GM12878 (cell line): ENCODE measurements at regions not wholly inside any gene's neighbourhood (a gene's known extent, or its start where the extent isn't known, plus 50 kb on each side); places are given as distances from the start of the nearest gene placed in this dataset.

Source experiments
- ATAC-seq: fragments of 200-7000 bp; cut with Tn5 transposase; 3 replicates; pipeline ENCODE4 v1.9.1; 2020; ENCODE audit warnings: mild to moderate bottlenecking, moderate library complexity
- BruUV-seq: library from RNA; stranded (reverse); fragments of 400-500 nt; replicated peaks from 2 replicates; lab custom pipeline; 2021; lab: Mats Ljungman, UMichigan
- CTCF ChIA-PET: fragments of 300-600 bp; sonication (Branson Sonifier 250); formaldehyde crosslinking; extraction: SDS; loops from one replicate; lab custom pipeline; 2021; ENCODE audit warnings: inconsistent platforms; lab: Yijun Ruan, JAX
- POLR2A ChIA-PET: fragments of 350-600 bp; formaldehyde crosslinking; extraction: SDS; loops from one replicate; lab custom pipeline; 2021; ENCODE audit warnings: inconsistent platforms; lab: Charles Lee
- RAD21 ChIA-PET: fragments of 300-600 bp; sonication (Branson Sonifier 250); formaldehyde crosslinking; loops from one replicate; lab custom pipeline; 2023; ENCODE audit warnings: antibody characterized with exemption; ENCODE audit not compliant: unreplicated experiment; lab: Charles Lee
- SMC1A ChIA-PET: fragments of 300-600 bp; sonication (Branson Sonifier 250); formaldehyde crosslinking; loops from one replicate; lab custom pipeline; 2023; ENCODE audit not compliant: unreplicated experiment, uncharacterized antibody; lab: Charles Lee
- DNase-seq: peaks from one replicate; pipeline ENCODE4 v3.0.0-alpha.2; 2011; ENCODE audit warnings: low read depth, low spot score
- FAIRE-seq: peaks from 3 replicates; lab custom pipeline; 2011; peaks lifted over from hg19 to GRCh38; lab: Jason Lieb, UNC
- H2AFZ ChIP-seq: 2 replicates; pipeline ENCODE4 v1.6.0; 2011; ENCODE audit warnings: low read depth, low read length, control low read depth; ENCODE audit not compliant: control insufficient read depth
- H3K27ac ChIP-seq: 2 replicates; pipeline ENCODE4 v1.5.1; 2011; ENCODE audit warnings: control low read depth; ENCODE audit not compliant: control insufficient read depth, insufficient read depth
- H3K27me3 ChIP-seq, 2 experiments: replicated peaks in 1 of 2; 2 replicates each; pipeline versions ENCODE4 v1.6.0 to v1.6.1; 2011; ENCODE audit warnings: low read length in 1 of 2; ENCODE audit not compliant: control insufficient read depth in 2 of 2, insufficient read depth in 2 of 2
- H3K36me3 ChIP-seq, 2 experiments: 2 replicates each; pipeline ENCODE4 v1.5.1; 2011; ENCODE audit warnings: low read length in 1 of 2; ENCODE audit not compliant: control insufficient read depth in 2 of 2, insufficient read depth in 2 of 2
- H3K4me1 ChIP-seq: 2 replicates; pipeline ENCODE4 v1.6.1; 2011; ENCODE audit warnings: mild to moderate bottlenecking, low read length, moderate library complexity, mixed read lengths; ENCODE audit not compliant: control insufficient read depth, insufficient read depth
- H3K4me2 ChIP-seq: 2 replicates; pipeline ENCODE4 v1.6.0; 2011; ENCODE audit warnings: control low read depth; ENCODE audit not compliant: control insufficient read depth, insufficient read depth
- H3K4me3 ChIP-seq: fragments of 200-600 bp; sonication (generic); 2 replicates; pipeline ENCODE4 v1.5.1; 2016
- H3K79me2 ChIP-seq: 2 replicates; pipeline ENCODE4 v1.6.0; 2011; ENCODE audit warnings: low read length; ENCODE audit not compliant: control insufficient read depth, insufficient read depth
- H3K9ac ChIP-seq: 2 replicates; pipeline ENCODE4 v1.8.0; 2011; ENCODE audit warnings: low read length, control low read depth, mixed read lengths; ENCODE audit not compliant: control insufficient read depth, insufficient read depth
- H3K9me3 ChIP-seq: replicated peaks from 3 replicates; pipeline ENCODE4 v1.5.1; 2011; ENCODE audit warnings: mild to moderate bottlenecking, low read length; ENCODE audit not compliant: control insufficient read depth, insufficient read depth
- H4K20me1 ChIP-seq: 2 replicates; pipeline ENCODE4 v1.6.0; 2011; ENCODE audit not compliant: control insufficient read depth, insufficient read depth
- KAT2A ChIP-seq: conservative IDR thresholded peaks from 2 replicates; pipeline ENCODE4 v1.6.1; 2011; ENCODE audit warnings: low read depth, low read length; ENCODE audit not compliant: control insufficient read depth
- NR2C1 ChIP-seq: fragments of 450-650 bp; IDR thresholded peaks from 2 replicates; pipeline ENCODE4 v1.6.1; 2017; ENCODE audit warnings: antibody characterized with exemption, mild to moderate bottlenecking, moderate library complexity
- USF2 ChIP-seq: IDR thresholded peaks from 2 replicates; pipeline ENCODE4 v1.6.1; 2011; ENCODE audit warnings: low read depth, low read length, improper control_type of control experiment, borderline replicate concordance
- YBX1 ChIP-seq: fragments of 450-650 bp; IDR thresholded peaks from 2 replicates; pipeline ENCODE4 v1.6.1; 2016; ENCODE audit warnings: antibody characterized with exemption
- ZBED1 ChIP-seq: IDR thresholded peaks from 2 replicates; pipeline ENCODE4 v1.6.1; 2016; ENCODE audit warnings: borderline replicate concordance
- WGBS: methylation state at CpG from one replicate; pipeline ENCODE4 v1.1.6; 2016; ENCODE audit warnings: low lambda C conversion rate; ENCODE audit not compliant: insufficient replicate concordance, insufficient coverage; ENCODE audit errors: missing lambda C conversion rate; 5-methylcytosine and 5-hydroxymethylcytosine counted together
- in situ Hi-C: fragments of 300-500 bp; cut with MboI; formaldehyde crosslinking; loops from 9 replicates; pipeline ENCODE4 v1.14.3; 2018; ENCODE audit warnings: mixed read lengths
- intact Hi-C: fragments of 100-400 bp; cut with micrococcal nuclease; formaldehyde crosslinking; loops from one replicate; pipeline ENCODE4 v1.14.2; 2022; ENCODE audit not compliant: unreplicated experiment
- TF ChIP-seq, protein P1 (sequence below): IDR thresholded peaks from 2 replicates; pipeline ENCODE4 v1.6.1; 2011; ENCODE audit warnings: mild to moderate bottlenecking, low read depth, low read length, moderate library complexity; ENCODE audit not compliant: insufficient replicate concordance
- TF ChIP-seq, protein P2 (sequence below): fragments of 450-650 bp; IDR thresholded peaks from 2 replicates; pipeline ENCODE4 v1.6.1; 2014; ENCODE audit warnings: mild to moderate bottlenecking
- TF ChIP-seq, protein P3 (sequence below), 3 experiments: IDR thresholded peaks in 2 of 3; conservative IDR thresholded peaks in 1 of 3; 2 replicates each; pipeline ENCODE4 v1.5.1; 2011; ENCODE audit warnings: low read depth in 3 of 3, low read length in 3 of 3, mild to moderate bottlenecking in 3 of 3, control low read depth in 2 of 3, moderate library complexity in 2 of 3, inconsistent platforms in 1 of 3, mixed read lengths in 1 of 3; ENCODE audit not compliant: control insufficient read depth in 2 of 3, insufficient read depth in 1 of 3; ENCODE audit errors: extremely low read depth in 1 of 3
- TF ChIP-seq, protein P4 (sequence below): IDR thresholded peaks from 2 replicates; pipeline ENCODE4 v1.6.1; 2011; ENCODE audit warnings: low read depth, mild to moderate bottlenecking, low read length, moderate library complexity, borderline replicate concordance; ENCODE audit errors: extremely low read depth

DNA sequence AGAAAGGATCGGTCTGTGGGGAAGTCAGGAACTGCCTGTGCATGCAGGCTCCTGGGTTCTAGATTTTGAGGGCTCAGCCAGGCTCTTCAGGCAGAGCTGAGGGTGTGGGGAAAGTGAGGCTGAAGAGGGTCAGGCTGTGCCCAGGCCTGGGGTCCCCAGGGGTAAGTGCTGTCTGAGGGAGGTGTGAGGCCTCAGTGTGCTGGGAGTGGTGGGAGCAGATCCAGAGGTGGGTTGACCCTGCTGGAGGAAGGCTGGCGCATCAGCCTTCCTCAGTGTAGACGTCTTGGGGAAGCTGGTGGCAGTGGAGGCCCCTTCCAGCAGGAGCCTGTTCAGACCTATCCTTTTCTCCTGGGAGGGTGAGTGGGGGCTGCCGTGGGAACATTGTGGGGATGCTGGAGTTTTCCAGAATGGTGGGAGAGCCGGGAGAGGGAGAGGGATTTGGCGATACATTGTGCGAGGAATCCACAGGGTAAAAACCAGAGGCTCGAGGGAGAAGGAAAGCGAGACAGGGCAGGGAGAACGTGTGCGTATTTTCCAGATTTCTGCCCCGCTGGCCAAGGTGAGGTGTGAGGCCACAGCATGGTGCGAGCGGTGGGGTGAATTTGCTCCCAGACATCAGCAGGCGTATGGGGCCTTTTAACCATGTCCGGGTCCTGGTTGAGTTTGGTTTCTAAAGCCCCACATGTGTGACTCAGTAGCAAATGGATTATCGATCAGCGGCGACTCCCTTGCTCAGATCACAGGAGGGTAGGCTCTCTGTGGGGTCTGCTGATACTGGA lies 237.7 kb downstream of the TEX29 start:
- Histone ChIP-seq H3K27ac (no peak overlapping the region), H3K9ac (no peak overlapping the region), H3K79me2 (no peaks in the 10 kb centered on the region), H4K20me1 (no peaks in the 10 kb centered on the region), H3K36me3 (no peaks in the 10 kb centered on the region), H3K4me2 (no peak overlapping the region), H3K27me3 (no peaks in the 10 kb centered on the region; a peak in 1 of 4 replicates), H3K4me1 (no peaks in the 10 kb centered on the region), H3K9me3 (no peaks in the 10 kb centered on the region), H3K4me3 (no peak overlapping the region), H2AFZ (no peak overlapping the region)
- intact Hi-C loops (no loop called here), in situ Hi-C loops (no loop called here)
- ChIA-PET CTCF (no interaction called here), SMC1A (no interaction called here), RAD21 (no interaction called here), POLR2A (no interaction called here)
- 33% methylated on average over 15 of the region's 19 CpGs for WGBS
- no TSS peak for BruUV-seq
- no peak for ATAC-seq
- DNase-seq: no peak
- no peak for TF ChIP-seq USF2
- TF ChIP-seq, protein P1, sequence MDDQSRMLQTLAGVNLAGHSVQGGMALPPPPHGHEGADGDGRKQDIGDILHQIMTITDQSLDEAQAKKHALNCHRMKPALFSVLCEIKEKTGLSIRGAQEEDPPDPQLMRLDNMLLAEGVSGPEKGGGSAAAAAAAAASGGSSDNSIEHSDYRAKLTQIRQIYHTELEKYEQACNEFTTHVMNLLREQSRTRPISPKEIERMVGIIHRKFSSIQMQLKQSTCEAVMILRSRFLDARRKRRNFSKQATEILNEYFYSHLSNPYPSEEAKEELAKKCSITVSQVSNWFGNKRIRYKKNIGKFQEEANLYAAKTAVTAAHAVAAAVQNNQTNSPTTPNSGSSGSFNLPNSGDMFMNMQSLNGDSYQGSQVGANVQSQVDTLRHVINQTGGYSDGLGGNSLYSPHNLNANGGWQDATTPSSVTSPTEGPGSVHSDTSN: no peak
- no peak for TF ChIP-seq ZBED1
- no peak for TF ChIP-seq NR2C1
- TF ChIP-seq, protein P2, sequence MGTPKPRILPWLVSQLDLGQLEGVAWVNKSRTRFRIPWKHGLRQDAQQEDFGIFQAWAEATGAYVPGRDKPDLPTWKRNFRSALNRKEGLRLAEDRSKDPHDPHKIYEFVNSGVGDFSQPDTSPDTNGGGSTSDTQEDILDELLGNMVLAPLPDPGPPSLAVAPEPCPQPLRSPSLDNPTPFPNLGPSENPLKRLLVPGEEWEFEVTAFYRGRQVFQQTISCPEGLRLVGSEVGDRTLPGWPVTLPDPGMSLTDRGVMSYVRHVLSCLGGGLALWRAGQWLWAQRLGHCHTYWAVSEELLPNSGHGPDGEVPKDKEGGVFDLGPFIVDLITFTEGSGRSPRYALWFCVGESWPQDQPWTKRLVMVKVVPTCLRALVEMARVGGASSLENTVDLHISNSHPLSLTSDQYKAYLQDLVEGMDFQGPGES: no peak
- TF ChIP-seq KAT2A: no peak
- no peak for TF ChIP-seq YBX1
- TF ChIP-seq, protein P3, sequence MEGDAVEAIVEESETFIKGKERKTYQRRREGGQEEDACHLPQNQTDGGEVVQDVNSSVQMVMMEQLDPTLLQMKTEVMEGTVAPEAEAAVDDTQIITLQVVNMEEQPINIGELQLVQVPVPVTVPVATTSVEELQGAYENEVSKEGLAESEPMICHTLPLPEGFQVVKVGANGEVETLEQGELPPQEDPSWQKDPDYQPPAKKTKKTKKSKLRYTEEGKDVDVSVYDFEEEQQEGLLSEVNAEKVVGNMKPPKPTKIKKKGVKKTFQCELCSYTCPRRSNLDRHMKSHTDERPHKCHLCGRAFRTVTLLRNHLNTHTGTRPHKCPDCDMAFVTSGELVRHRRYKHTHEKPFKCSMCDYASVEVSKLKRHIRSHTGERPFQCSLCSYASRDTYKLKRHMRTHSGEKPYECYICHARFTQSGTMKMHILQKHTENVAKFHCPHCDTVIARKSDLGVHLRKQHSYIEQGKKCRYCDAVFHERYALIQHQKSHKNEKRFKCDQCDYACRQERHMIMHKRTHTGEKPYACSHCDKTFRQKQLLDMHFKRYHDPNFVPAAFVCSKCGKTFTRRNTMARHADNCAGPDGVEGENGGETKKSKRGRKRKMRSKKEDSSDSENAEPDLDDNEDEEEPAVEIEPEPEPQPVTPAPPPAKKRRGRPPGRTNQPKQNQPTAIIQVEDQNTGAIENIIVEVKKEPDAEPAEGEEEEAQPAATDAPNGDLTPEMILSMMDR (IDR thresholded peaks at IDR 0.05 in 2 of 3, conservative IDR thresholded peaks at IDR 0.05 in 1 of 3; ENCODE audit: control insufficient read depth in 2 of 3, extremely low read depth in 1 of 3, insufficient read depth in 1 of 3, low read depth in 3 of 3, low read length in 3 of 3): no peak
- TF ChIP-seq, protein P4, sequence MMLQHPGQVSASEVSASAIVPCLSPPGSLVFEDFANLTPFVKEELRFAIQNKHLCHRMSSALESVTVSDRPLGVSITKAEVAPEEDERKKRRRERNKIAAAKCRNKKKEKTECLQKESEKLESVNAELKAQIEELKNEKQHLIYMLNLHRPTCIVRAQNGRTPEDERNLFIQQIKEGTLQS: no peak
- no peak for FAIRE-seq
